IMR-90 (cell line): ENCODE measurements at regions not wholly inside any gene's neighbourhood (a gene's known extent, or its start where the extent isn't known, plus 50 kb on each side); places are given as distances from the start of the nearest gene placed in this dataset.

Experiments used
- BHLHE40 ChIP-seq: fragments of 150-350 bp; IDR thresholded peaks from 2 replicates; pipeline ENCODE4 v1.6.1; 2016; ENCODE audit warnings: mild to moderate bottlenecking, low read depth, low read length
- CEBPB ChIP-seq: IDR thresholded peaks from 2 replicates; pipeline ENCODE4 v1.6.1; 2012; ENCODE audit warnings: low read depth, low read length, improper control_type of control experiment
- CTCF ChIP-seq: conservative IDR thresholded peaks from 2 replicates; pipeline ENCODE4 v1.5.1; 2012; ENCODE audit warnings: mild to moderate bottlenecking, low read depth, low read length, improper control_type of control experiment
- FOS ChIP-seq: fragments of 150-350 bp; IDR thresholded peaks from 2 replicates; pipeline ENCODE4 v1.6.1; 2016; ENCODE audit warnings: low read depth, low read length
- MAFK ChIP-seq: IDR thresholded peaks from 2 replicates; pipeline ENCODE4 v1.6.1; 2012; ENCODE audit warnings: low read depth, low read length, improper control_type of control experiment
- MAZ ChIP-seq: IDR thresholded peaks from 2 replicates; pipeline ENCODE4 v1.6.1; 2012; ENCODE audit warnings: low read depth, mild to moderate bottlenecking, low read length, improper control_type of control experiment, moderate library complexity, borderline replicate concordance
- POLR2A ChIP-seq: IDR thresholded peaks from 2 replicates; pipeline ENCODE4 v1.6.1; 2012; ENCODE audit warnings: mild to moderate bottlenecking, low read depth, low read length
- RAD21 ChIP-seq: IDR thresholded peaks from 2 replicates; pipeline ENCODE4 v1.6.1; 2012; ENCODE audit warnings: low read length, improper control_type of control experiment
- RCOR1 ChIP-seq: IDR thresholded peaks from 2 replicates; pipeline ENCODE4 v1.6.1; 2012; ENCODE audit warnings: mild to moderate bottlenecking, low read length, improper control_type of control experiment; ENCODE audit not compliant: insufficient replicate concordance
- RFX5 ChIP-seq: IDR thresholded peaks from 2 replicates; pipeline ENCODE4 v1.8.0; 2012; ENCODE audit warnings: low read depth, mild to moderate bottlenecking, low read length, moderate library complexity
- USF2 ChIP-seq: fragments of 150-350 bp; IDR thresholded peaks from 2 replicates; pipeline ENCODE4 v1.6.1; 2017; ENCODE audit warnings: mild to moderate bottlenecking, antibody characterized with exemption, low read length, low read depth

- no peak for TF ChIP-seq POLR2A
- no peak for TF ChIP-seq RFX5
- no peak for TF ChIP-seq CTCF
- no peak for TF ChIP-seq RAD21
- no peak for TF ChIP-seq CEBPB
- TF ChIP-seq RCOR1, result no peak
- TF ChIP-seq FOS, result no peak
- no peak for TF ChIP-seq USF2
- TF ChIP-seq MAFK, result no peak
- no peak for TF ChIP-seq MAZ
- no peak for TF ChIP-seq BHLHE40
These were observed 351.9 kb downstream of the GALR1 start for GRCh38 chr18:77601567-77601966.
